H1 (cell line): ENCODE measurements at regions not wholly inside any gene's neighbourhood (a gene's known extent, or its start where the extent isn't known, plus 50 kb on each side); places are given as distances from the start of the nearest gene placed in this dataset.

Experiments used
- CTCF ChIA-PET: fragments of 300-600 bp; sonication (Branson Sonifier 250); formaldehyde crosslinking; loops from one replicate; lab custom pipeline; 2021; ENCODE audit not compliant: partially characterized antibody; lab: Charles Lee
- POLR2A ChIA-PET: fragments of 300-600 bp; sonication (Branson Sonifier 250); formaldehyde crosslinking; loops from one replicate; lab custom pipeline; 2021; ENCODE audit warnings: inconsistent platforms; ENCODE audit not compliant: partially characterized antibody; lab: Charles Lee
- DNase-seq, 2 experiments: peaks; one replicate each; pipeline versions ENCODE4 v3.0.0 to v3.0.0-alpha.2; 2010 to 2022; ENCODE audit warnings: low spot score in 2 of 2, low read depth in 1 of 2, mixed read lengths in 1 of 2
- FAIRE-seq: peaks from 2 replicates; lab custom pipeline; 2011; peaks lifted over from hg19 to GRCh38; lab: Jason Lieb, UNC
- H2AFZ ChIP-seq: 2 replicates; pipeline ENCODE4 v1.8.1; 2012; ENCODE audit warnings: low read length, inconsistent platforms
- H2AK5ac ChIP-seq: 2 replicates; pipeline ENCODE4 v1.6.1; 2013; ENCODE audit warnings: low read depth, low read length
- H2BK120ac ChIP-seq: replicated peaks from 2 replicates; pipeline ENCODE3; 2013; ENCODE audit warnings: low read depth, low read length, inconsistent platforms
- H2BK12ac ChIP-seq: 2 replicates; pipeline ENCODE4 v1.6.1; 2013; ENCODE audit warnings: low read depth, low read length
- H2BK15ac ChIP-seq: 2 replicates; pipeline ENCODE4 v1.6.1; 2013; ENCODE audit warnings: low read length
- H2BK20ac ChIP-seq: 2 replicates; pipeline ENCODE4 v1.6.1; 2013; ENCODE audit warnings: low read length
- H2BK5ac ChIP-seq: 2 replicates; pipeline ENCODE4 v1.6.1; 2013; ENCODE audit warnings: low read depth, low read length
- H3K14ac ChIP-seq: 2 replicates; pipeline ENCODE4 v1.6.1; 2013; ENCODE audit warnings: inconsistent platforms; ENCODE audit not compliant: insufficient read length
- H3K18ac ChIP-seq: 2 replicates; pipeline ENCODE4 v1.6.1; 2013; ENCODE audit warnings: low read length; ENCODE audit errors: extremely low read depth
- H3K23ac ChIP-seq: 2 replicates; pipeline ENCODE4 v1.6.1; 2013; ENCODE audit warnings: inconsistent platforms; ENCODE audit not compliant: insufficient read length
- H3K23me2 ChIP-seq: 2 replicates; pipeline ENCODE4 v1.6.1; 2013; ENCODE audit warnings: low read depth, low read length
- H3K27ac ChIP-seq: 2 replicates; pipeline ENCODE4 v1.6.1; 2011; ENCODE audit warnings: low read depth, low read length, inconsistent platforms
- H3K27me3 ChIP-seq, 4 experiments: replicated peaks in 1 of 4; 1 replicate in 1 of 4; 2 replicates in 3 of 4; pipeline versions ENCODE4 v1.6.1 to v1.8.1; 2011 to 2013; ENCODE audit warnings: low read length in 3 of 4, mild to moderate bottlenecking in 3 of 4, inconsistent platforms in 2 of 4, mixed read lengths in 2 of 4, moderate library complexity in 1 of 4; ENCODE audit not compliant: control insufficient read depth in 3 of 4, insufficient read depth in 3 of 4; ENCODE audit errors: extremely low read depth in 1 of 4
- H3K36me3 ChIP-seq, 4 experiments: 2 replicates each; pipeline versions ENCODE4 v1.6.1 to v1.8.1; 2011 to 2013; ENCODE audit warnings: mild to moderate bottlenecking in 4 of 4, low read length in 3 of 4, moderate library complexity in 2 of 4, control low read depth in 1 of 4, inconsistent platforms in 1 of 4; ENCODE audit not compliant: insufficient read depth in 4 of 4, control insufficient read depth in 2 of 4
- H3K4ac ChIP-seq: replicated peaks from 2 replicates; pipeline ENCODE3; 2013; ENCODE audit warnings: low read length, low read depth, mixed read lengths, inconsistent platforms; ENCODE audit not compliant: insufficient read length
- H3K4me1 ChIP-seq, 4 experiments: replicated peaks in 1 of 4; 1 replicate in 1 of 4; 2 replicates in 3 of 4; pipeline versions ENCODE4 v1.6.1 to v1.8.1; 2011 to 2013; ENCODE audit warnings: low read length in 3 of 4, inconsistent platforms in 2 of 4, mixed read lengths in 1 of 4; ENCODE audit not compliant: insufficient read depth in 4 of 4, control insufficient read depth in 3 of 4
- H3K4me2 ChIP-seq, 2 experiments: 2 replicates each; pipeline versions ENCODE4 v1.6.1 to v1.8.1; 2011 to 2013; ENCODE audit warnings: low read depth in 2 of 2, low read length in 2 of 2, control low read depth in 1 of 2, inconsistent platforms in 1 of 2, mild to moderate bottlenecking in 1 of 2; ENCODE audit not compliant: insufficient read depth in 1 of 2
- H3K4me3 ChIP-seq, 4 experiments: fragments of 200-600, 300-600 bp in 1 of 4; sonication (generic), shearing (Covaris generic), sonication (Bioruptor Twin) in 1 of 4; 2 replicates each; pipeline versions ENCODE4 v1.5.1 to v1.8.1; 2011 to 2016; ENCODE audit warnings: low read length in 4 of 4, low read depth in 3 of 4, control low read depth in 2 of 4, inconsistent platforms in 2 of 4, mild to moderate bottlenecking in 2 of 4, mixed read lengths in 1 of 4, moderate library complexity in 1 of 4; ENCODE audit not compliant: insufficient read depth in 2 of 4; ENCODE audit errors: extremely low read depth in 1 of 4
- H3K56ac ChIP-seq: replicated peaks from 2 replicates; pipeline ENCODE3; 2013; ENCODE audit warnings: low read depth, mild to moderate bottlenecking, mixed read lengths, low read length, inconsistent platforms; ENCODE audit not compliant: insufficient read length
- H3K79me1 ChIP-seq: 2 replicates; pipeline ENCODE4 v1.6.1; 2013; ENCODE audit warnings: low read depth, low read length, control low read depth
- H3K79me2 ChIP-seq, 2 experiments: 2 replicates each; pipeline versions ENCODE4 v1.6.1 to v1.8.1; 2012 to 2013; ENCODE audit warnings: low read length in 2 of 2, mild to moderate bottlenecking in 2 of 2, inconsistent platforms in 1 of 2; ENCODE audit not compliant: insufficient read depth in 2 of 2, control insufficient read depth in 1 of 2
- H3K9ac ChIP-seq, 4 experiments: replicated peaks in 1 of 4; 1 replicate in 1 of 4; 2 replicates in 3 of 4; pipeline versions ENCODE4 v1.6.1 to v1.8.1; 2011 to 2013; ENCODE audit warnings: low read depth in 3 of 4, low read length in 3 of 4, control low read depth in 2 of 4, mild to moderate bottlenecking in 2 of 4, moderate library complexity in 2 of 4, inconsistent platforms in 1 of 4; ENCODE audit errors: extremely low read depth in 1 of 4
- H3K9me3 ChIP-seq, 2 experiments: 2 replicates each; pipeline versions ENCODE4 v1.6.1 to v1.8.1; 2012 to 2013; ENCODE audit warnings: mild to moderate bottlenecking in 2 of 2, moderate library complexity in 2 of 2, control low read depth in 1 of 2, inconsistent platforms in 1 of 2, low read depth in 1 of 2, low read length in 1 of 2, mixed read lengths in 1 of 2; ENCODE audit not compliant: insufficient read depth in 2 of 2
- H4K20me1 ChIP-seq, 2 experiments: replicated peaks in 1 of 2; 2 replicates each; pipeline versions ENCODE3 to v1.8.1; 2011 to 2013; ENCODE audit warnings: inconsistent platforms in 2 of 2, low read length in 2 of 2, mild to moderate bottlenecking in 1 of 2; ENCODE audit not compliant: insufficient read depth in 2 of 2, control insufficient read depth in 1 of 2
- H4K5ac ChIP-seq: 2 replicates; pipeline ENCODE4 v1.6.1; 2013; ENCODE audit warnings: low read length, low read depth, mixed read lengths, inconsistent platforms; ENCODE audit not compliant: insufficient read length
- H4K8ac ChIP-seq: 2 replicates; pipeline ENCODE4 v1.8.0; 2013; ENCODE audit warnings: mild to moderate bottlenecking, moderate library complexity, low read length, inconsistent platforms; ENCODE audit not compliant: insufficient read depth; ENCODE audit errors: extremely low read depth
- H4K91ac ChIP-seq: replicated peaks from 2 replicates; pipeline ENCODE3; 2013; ENCODE audit warnings: low read length, mixed read lengths, inconsistent platforms; ENCODE audit not compliant: insufficient read length
- ASH2L ChIP-seq: fragments of 200-600, 300-600 bp; sonication (generic); IDR thresholded peaks from one replicate; pipeline ENCODE4 v1.7.1; 2017; ENCODE audit warnings: low read length
- BACH1 ChIP-seq: IDR thresholded peaks from 2 replicates; pipeline ENCODE4 v1.6.1; 2012; ENCODE audit warnings: low read length, improper control_type of control experiment
- BCL11A ChIP-seq, 2 experiments: IDR thresholded peaks; one replicate each; pipeline ENCODE4 v1.6.1; 2011; ENCODE audit warnings: low read depth in 2 of 2, low read length in 2 of 2, mild to moderate bottlenecking in 2 of 2
- HDAC6 ChIP-seq: IDR thresholded peaks from one replicate; pipeline ENCODE4 v1.7.1; 2012; ENCODE audit warnings: low read depth, mild to moderate bottlenecking, inconsistent platforms, low read length, moderate library complexity
- MAFK ChIP-seq: IDR thresholded peaks from 2 replicates; pipeline ENCODE4 v1.6.1; 2012; ENCODE audit warnings: low read depth, mild to moderate bottlenecking, improper control_type of control experiment, low read length
- POLR2A ChIP-seq, 2 experiments: IDR thresholded peaks; 1 replicate in 1 of 2; 2 replicates in 1 of 2; pipeline ENCODE4 v1.6.1; 2011; ENCODE audit warnings: low read depth in 2 of 2, low read length in 2 of 2, mild to moderate bottlenecking in 2 of 2; ENCODE audit errors: control extremely low read depth in 1 of 2
- WGBS, 2 experiments: shearing (Covaris generic) in 1 of 2; methylation state at CpG; one replicate each; pipeline versions ENCODE4 v1.1.6 to v1.1.7; 2013 to 2015; ENCODE audit warnings: low lambda C conversion rate in 2 of 2, mixed read lengths in 2 of 2, inconsistent platforms in 1 of 2, low coverage in 1 of 2, missing lambda C conversion rate in 1 of 2; ENCODE audit not compliant: insufficient replicate concordance in 2 of 2, insufficient coverage in 1 of 2, insufficient read length in 1 of 2; ENCODE audit errors: extremely low coverage in 1 of 2, missing lambda C conversion rate in 1 of 2; 5-methylcytosine and 5-hydroxymethylcytosine counted together
- TF ChIP-seq, protein P1 (sequence below): IDR thresholded peaks from 2 replicates; pipeline ENCODE4 v1.6.1; 2012; ENCODE audit warnings: low read length, inconsistent platforms

DNA sequence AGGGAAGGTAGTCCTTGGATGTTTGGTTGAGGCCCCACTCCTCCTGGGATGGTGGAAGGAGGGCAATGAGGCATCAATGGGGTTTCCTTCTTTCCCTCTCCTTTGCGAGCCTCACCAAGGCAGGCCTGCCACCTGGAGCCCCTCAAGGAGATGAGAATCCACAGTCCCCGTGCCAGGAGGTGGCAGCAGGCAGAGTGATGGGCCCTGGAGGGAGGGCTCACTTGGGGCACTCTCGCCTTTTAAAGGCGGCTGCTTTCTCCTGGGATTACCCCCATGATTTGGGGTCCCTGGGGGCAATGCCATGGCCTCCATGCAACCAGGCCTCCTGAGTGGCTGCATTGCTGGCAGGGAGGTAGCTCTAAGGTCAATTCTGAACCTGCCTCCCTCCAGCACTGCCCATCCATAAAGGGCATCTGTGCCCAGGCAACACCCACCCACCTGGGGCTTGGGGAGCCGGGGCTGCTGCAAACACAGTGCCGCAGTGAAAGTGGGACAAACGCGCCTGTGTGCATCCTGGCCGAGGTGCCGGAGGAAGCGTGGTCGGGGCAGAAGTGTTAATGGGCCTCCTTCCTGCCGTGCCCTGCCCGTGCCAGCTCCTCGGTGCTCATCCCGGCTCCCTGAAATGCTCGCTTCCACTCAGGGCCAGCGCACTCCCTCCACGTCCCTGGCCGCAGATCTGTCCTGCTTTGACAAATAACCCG, 55.9 kb downstream of the ZFP36L2 start:
- Histone ChIP-seq H2BK15ac (peak overlapping the region; percentile 49; the same call in 1 of the 2 replicates), H3K23ac (no peak overlapping the region), H4K20me1 (no peaks in the 10 kb centered on the region), H3K18ac (peak overlapping the region; percentile 48), H2BK5ac (peak overlapping the region; percentile 45; the same call in 1 of the 2 replicates), H4K91ac (peak overlapping the region; percentile 22), H3K23me2 (no peaks in the 10 kb centered on the region), H2BK120ac (no peak overlapping the region), H2BK20ac (peak overlapping the region; percentile 93), H3K79me1 (no peaks in the 10 kb centered on the region), H3K4me1 (peaks cover 0 to 15% (median 2%) of the 10 kb centered on the region in 4 experiments; a peak in 6 of 7 replicates), H4K8ac (no peak overlapping the region), H3K4me3 (no peak overlapping the region), H3K9me3 (peaks cover 18 to 20% of the 10 kb centered on the region in 2 experiments), H2AK5ac (no peak overlapping the region), H2AFZ (no peak overlapping the region), H4K5ac (no peak overlapping the region), H3K27ac (no peak overlapping the region), H3K14ac (no peak overlapping the region), H3K56ac (no peak overlapping the region), H3K36me3 (no peaks in the 10 kb centered on the region), H3K27me3 (no peaks in the 10 kb centered on the region), H3K4me2 (no peak overlapping the region), H3K79me2 (no peaks in the 10 kb centered on the region), H3K9ac (no peak overlapping the region), H3K4ac (no peak overlapping the region), H2BK12ac (peak overlapping the region; percentile 79; the same call in 1 of the 2 replicates)
- POLR2A ChIA-PET, result interaction anchor here (0.9 to 4.3 kb wide), 5 partner anchors 8 to 56 kb away, joined by 3 to 20 read pairs (median 6); partner anchors contain the start of gene ZFP36L2
- WGBS, 2 experiments, result 92% methylated on average over 19 of the region's 21 CpGs; no CpG with 5 or more reads in 1 of the 2 experiments
- no peak for FAIRE-seq
- CTCF ChIA-PET, result interaction anchor here (0.5 to 8.7 kb wide), 37 partner anchors 9 to 328 kb away, joined by 3 to 85 read pairs (median 6); no protein-coding TSS in a partner anchor
- DNase-seq, result no peak
- TF ChIP-seq HDAC6 (no peak), ASH2L (no peak), BACH1 (no peak), POLR2A (IDR thresholded peaks at IDR 0.05; ENCODE audit: control extremely low read depth in 1 of 2, low read depth in 2 of 2, low read length in 2 of 2) (no peak), BCL11A (IDR thresholded peaks at IDR 0.05; ENCODE audit: low read depth in 2 of 2, low read length in 2 of 2) (no peak), MAFK (no peak)
- TF ChIP-seq, protein P1, sequence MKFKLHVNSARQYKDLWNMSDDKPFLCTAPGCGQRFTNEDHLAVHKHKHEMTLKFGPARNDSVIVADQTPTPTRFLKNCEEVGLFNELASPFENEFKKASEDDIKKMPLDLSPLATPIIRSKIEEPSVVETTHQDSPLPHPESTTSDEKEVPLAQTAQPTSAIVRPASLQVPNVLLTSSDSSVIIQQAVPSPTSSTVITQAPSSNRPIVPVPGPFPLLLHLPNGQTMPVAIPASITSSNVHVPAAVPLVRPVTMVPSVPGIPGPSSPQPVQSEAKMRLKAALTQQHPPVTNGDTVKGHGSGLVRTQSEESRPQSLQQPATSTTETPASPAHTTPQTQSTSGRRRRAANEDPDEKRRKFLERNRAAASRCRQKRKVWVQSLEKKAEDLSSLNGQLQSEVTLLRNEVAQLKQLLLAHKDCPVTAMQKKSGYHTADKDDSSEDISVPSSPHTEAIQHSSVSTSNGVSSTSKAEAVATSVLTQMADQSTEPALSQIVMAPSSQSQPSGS, result no peak
